ENCODE measurements at regions not wholly inside any gene's neighbourhood (a gene's known extent, or its start where the extent isn't known, plus 50 kb on each side); places are given as distances from the start of the nearest gene placed in this dataset.
A peak's percentile ranks its signal among the peaks of the same experiment; 100 is the strongest.

DNA sequence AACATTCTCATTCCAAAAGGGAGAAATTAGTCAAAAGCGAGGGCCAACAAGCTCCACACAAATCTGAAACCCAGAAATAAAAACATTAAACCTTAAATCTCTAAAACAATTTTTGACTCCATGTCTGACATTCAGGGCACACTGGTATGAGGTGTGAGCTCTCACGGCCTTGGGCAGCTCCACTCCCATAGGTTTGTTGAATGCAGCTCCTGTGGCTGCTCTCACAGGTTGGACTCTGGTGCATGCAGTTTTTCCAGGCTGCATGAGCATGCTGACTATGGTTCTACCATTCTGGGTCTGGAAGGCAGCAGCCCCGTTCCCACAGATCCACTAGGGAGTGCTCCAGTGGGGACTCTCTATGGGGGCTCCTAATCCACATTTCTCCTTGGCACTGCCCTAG is 887.1 kb upstream of the GHITM start:
- no peak for DNase-seq

DNA sequence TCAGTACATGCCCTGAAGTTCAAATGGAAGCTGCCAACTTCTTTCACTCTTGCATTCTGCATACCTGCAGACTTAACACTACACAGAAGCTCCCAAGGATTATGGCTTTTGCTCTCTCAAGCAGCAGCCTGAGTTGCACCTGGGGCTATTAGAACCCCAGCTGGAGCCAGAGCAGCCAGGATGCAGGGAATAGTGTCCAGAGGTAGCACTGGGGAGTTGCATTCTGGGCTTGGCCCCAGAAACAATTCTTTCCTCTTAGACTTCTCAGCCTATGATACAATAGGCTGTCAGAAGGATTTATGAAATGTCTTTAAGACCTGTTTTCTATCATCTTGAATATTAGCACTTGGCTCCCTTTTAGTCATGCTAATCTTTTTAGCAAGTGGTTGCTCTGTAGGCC is 886.7 kb upstream of the GHITM start:
- peak; percentile 51 to 88 (median 59) for DNase-seq

DNA sequence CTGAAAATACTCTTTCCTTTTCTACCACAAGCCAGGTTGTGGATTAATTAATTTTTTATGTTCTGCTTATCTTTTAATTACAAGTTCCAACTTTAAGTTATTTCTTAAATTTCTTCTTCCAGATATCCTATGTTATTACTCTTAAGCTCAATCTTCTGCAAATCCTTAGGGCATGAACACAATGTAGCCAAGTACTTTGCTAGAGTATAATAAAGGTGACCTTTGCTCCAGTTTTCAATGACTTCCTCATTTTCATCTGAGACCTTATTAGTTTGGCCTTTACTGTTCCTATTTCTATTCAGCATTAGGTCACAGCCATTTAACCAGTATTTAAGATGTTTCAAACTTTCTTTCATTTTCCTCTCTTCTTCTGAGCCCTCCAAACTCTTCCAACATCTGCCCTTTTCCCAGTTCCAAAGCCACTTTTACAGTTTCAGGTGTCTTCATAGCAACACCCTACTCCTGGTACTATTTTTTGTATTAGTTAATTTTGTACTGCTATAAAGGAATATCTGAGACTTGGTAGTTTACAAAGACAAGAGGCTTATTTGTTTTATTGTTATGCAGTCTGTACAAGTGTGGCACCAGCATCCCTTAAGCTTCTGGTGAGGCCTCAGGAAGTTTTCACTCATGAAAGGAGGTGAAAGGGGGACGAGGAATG is 886.2 kb upstream of the GHITM start:
- peak in 1 of 3 donors; percentile 72 for DNase-seq

DNA sequence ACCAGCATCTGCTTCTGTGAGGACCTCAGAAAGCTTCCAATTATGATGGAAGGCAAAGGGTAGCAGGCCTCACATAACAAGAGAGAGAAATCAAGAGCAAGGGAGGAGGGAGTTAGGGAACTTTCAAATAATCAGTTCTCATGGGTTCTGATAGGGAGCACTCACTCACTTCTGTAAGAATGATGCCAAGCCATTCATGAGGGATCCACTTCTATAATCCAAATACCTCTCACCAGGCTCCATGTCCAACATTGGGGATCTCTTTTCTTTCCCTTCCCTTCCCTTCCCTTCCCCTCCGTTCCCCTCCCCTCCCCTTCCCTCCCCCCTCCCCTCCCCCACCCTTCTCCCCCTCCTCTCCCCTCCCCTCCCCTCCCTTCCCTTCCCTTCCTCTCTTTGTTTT is 884.6 kb upstream of the GHITM start:
- no peak for DNase-seq

DNA sequence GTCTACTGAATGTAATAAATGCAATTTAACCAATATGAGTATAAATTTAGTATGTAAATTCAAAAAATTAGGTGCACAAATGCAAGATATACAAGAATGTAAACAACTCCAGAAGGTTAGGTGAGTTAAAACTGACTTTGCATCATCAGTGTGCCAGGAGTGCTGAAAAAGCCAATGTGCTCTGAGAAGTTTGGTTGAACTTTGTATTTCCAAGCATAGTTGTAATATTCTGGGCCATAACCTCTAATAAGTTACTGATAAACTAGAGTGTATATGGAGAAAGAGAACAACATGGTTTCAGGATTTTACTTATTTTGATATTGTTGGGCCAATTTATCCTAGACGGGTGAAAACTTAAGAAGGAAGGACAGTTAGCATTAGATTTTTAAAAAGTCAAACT is 876.9 kb upstream of the GHITM start:
- no peak for DNase-seq

DNA sequence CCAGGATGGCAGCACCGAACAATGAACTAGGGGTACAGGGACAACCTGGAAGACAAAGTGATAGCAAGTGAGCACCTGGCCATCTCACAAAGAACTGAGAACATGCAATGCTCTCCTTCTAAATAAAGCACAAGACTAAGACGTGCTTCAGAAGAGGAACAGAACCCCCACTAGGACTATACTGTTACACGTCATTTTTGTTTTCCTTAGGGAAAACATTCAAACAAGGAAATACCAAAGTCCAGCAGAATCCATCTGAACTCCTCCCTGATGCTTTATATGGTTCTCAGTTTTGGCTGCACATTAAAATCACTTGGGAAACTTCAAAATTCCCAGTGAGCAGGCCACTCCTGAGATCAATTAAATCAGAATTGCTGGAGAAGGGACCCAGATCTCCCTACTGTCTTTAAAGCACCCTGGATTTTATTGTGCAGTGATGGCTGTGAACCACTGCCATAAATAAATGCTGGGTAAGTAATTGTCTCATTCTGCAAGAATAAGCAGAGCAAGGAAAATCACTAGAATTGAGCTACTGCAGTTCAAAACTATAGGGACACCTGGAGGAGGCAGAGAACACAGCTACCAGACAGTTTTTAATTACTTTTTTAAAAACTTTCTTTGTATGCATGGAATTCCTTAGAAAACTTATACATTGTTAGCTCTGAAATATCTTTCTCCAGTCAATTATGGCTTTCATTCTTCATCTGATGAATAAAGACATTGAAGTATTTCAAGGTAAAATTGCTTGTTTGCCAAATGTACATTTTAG is 866.5 kb upstream of the GHITM start:
- DNase-seq: no peak

DNA sequence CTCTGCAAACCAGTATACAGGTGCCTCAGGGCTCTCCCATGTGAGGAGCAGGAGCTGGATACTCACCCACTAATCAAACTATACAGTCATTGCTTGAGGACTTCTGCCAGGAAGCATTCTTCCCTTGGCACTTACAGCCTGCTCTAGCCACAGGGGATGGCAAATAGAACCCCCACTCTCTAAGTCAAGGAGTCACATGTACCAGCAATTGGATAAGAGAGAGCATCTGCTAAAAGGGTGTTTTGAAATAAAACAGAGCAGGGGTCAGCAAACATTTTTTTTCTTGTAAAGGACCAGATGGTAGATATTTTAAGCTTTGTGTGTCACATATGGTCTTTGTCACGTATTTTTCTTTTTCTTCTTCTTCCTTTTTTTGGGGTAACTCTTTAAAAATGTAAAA is 865.2 kb upstream of the GHITM start:
- no peak for DNase-seq

DNA sequence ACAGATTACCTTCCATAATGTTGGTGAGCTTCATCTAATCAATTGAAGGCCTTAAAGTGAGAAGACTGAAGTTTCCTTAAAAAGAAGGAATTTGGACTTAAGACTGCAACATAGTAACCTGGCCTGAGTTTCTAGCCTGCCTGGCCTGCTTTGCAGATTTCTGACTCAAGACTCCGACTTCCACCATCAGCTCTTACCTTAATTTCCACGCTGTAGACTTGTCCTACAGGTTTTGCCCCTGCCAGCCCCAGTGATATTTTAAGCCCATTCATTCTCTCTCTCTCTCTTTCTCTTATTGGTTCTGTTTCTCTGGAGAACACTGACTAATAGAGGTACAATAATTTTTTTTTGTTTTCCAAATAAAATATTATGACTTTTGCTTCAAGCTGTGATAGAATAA is 862.3 kb upstream of the GHITM start:
- DNase-seq: no peak

DNA sequence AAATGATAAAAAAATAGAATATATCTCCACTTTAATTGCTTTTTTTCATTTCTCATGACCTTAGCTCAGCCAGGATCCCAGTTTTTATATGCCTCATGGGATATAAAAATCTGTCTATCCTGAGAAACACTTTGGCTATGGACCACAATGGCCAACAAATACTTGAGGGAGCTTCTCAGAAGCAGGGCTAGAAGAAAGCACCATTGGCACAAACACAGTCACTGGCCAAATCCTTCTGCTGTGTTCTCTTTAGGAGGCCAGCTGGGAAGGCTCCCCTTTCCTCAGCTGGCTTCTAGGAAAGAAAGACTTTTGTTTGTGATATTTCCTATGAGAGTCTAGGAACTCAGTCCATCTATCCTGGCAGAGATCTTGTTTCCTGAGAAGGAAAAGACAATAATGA is 856.2 kb upstream of the GHITM start:
- DNase-seq: no peak

DNA sequence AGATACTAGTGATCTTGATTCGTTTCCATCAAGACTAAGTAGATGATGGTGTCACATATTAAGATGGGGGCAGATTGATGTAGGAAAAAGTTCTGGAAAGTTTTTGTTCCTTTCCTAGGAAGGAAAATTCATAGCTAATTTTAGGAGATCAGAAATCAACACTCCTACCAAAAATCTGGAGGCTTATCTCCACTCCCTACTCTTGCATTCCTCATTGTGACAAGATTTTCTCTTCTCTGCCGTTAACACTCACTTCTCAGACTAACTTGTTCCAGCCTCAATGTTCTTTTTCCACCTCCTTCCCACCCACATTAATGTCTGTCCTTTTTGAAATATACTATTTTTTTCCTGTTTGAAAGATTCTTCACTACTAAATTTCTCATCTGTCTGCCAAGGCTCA is 851.9 kb upstream of the GHITM start:
- no peak for DNase-seq

DNA sequence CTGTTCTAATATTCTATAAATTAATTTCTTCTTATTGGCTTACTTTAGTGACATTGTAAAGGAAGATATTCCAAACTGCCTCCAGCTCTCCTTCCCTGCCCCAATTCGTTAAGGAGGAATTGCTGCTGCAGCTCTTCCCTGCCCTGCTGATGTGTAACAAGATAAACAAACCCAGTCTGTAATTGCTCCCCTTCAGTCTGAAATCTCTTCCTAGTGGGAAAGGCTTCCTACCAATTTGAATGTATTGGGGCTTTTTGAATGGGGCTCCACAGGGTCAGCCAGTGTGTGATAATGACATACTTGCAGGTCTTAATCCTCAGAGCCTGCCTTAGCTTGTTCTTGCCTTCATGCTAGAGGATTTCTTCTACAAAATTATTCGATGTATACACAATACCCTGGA is 849.9 kb upstream of the GHITM start:
- peak in 1 of 3 donors; percentile 6 for DNase-seq

DNA sequence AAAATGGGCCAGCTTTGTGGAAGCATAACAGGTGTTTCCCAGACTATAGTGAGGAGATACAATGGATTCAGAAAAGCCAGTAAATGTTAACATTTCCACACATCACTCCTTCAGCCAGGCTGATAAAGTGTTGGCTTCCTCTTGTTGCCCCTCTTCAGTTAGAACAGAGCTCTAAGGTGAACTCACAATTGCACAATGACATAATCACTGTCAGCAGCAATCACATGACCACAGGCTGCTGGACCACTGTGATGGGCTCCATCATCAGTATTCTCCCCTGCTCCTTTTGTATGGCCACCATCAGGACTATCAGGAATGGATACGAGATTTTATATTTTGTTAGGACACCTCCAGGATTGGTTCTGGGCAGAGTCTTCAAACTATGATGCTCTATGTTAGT is 849.4 kb upstream of the GHITM start:
- DNase-seq: peak in 1 of 3 donors; percentile 11

DNA sequence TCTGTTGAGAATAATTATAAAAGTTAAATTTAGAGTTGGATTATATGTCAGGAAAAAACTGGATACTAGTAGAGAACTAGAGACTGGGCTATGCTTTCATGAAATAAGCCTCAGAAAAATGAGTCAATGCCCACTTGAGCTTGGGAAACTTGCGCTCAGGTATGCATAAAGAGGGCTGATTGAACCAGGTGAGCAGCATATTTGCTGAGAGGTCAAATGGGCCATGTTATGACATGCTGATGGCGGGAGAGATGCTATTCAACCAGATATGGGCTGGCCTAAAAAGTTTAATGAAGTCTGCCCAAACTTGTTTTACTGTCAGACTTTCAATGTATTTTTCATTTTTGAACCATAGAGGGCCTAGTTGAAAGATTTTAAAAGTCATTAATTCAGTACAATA is 837.6 kb upstream of the GHITM start:
- DNase-seq: no peak

DNA sequence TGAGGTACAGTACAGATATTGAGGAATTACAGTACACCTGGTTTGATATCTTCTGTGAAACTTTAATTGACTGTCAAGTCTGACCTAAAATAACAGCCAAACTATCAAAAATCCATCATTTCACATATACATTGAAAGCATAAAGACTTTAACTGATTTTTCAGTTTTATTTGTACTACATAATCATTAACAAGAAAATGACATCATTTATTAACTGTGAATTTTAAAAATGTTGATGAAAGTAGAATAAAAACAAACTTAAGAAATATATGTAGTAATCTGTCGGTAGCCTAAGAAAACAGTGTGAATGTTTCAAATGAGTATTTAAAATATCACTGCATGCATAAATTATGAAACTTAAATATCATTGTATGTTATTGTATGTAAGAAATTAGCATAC is 836.7 kb upstream of the GHITM start:
- DNase-seq: no peak

DNA sequence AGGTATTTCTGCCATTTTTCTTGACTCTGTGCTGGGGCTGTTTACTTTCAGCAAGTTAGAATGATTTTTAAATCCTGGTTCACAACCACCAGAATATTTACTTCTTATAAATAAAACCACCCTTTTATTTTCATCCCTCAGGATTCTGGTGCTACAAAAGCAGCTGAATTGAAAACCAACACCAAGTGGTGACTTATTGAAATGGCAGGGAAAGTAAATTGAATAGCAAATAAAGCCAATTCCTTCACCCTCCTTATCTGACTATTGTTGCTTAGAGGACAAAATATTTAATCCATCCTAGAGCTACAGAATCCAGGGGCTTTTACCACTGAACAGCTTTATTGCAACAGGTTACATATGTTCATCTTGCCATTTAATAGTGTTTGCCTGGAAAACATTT is 828.6 kb upstream of the GHITM start:
- DNase-seq: no peak

DNA sequence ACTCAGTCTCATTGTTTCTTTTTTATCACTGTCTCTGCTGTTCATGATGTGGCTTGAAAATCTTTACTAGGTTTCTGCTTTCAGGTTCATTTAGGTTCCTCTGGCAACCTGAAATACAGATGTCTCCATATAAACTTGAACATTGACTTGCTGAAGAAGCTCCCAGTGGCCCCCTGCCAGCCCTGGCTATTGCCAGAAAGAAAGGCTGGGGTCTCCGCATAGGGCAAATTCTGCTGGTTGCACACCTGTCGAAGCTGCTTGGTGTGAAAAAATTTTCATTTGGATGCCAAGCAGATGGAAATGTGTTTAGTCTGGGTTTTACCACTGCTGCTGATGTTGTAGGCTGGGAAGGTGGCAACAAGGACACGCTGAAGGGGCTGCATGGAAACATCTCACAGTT is 826.7 kb upstream of the GHITM start:
- DNase-seq: no peak

DNA sequence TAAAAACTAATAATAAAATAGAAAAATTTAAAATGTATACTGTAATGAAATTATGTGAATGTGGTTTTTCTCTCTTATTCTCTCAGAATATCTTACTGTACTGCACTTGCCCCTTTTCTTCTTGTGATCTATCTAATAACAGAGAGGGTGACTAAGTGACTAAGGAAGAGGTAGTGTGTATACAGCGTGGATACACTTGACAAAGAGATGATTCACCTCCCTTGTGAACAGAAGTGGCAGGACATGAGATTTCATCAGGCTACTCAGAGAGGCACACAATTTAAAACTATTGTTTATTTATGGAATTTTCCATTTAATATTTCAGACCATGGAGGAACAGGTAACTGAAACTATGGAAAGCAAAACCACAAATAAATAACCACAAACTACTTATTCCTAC is 806.6 kb upstream of the GHITM start:
- DNase-seq: no peak

DNA sequence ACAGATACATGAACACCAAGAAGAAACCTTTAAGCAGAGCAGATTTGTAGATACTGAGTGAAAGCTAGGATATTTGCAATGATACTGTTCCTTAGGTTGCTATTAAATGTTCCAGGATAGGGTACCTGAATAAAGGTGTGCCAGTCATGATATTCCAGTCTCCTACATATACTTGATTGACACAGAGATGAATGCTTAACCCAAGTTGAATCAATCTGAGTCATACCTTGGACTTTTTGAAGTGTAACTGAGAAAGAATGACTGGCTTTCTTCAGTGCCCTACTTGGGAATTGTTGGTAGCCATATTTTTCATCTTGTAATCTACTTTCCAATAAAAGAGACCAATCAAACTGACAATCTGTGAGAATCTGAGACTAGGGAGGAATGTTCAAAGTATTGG is 805.7 kb upstream of the GHITM start:
- no peak for DNase-seq

DNA sequence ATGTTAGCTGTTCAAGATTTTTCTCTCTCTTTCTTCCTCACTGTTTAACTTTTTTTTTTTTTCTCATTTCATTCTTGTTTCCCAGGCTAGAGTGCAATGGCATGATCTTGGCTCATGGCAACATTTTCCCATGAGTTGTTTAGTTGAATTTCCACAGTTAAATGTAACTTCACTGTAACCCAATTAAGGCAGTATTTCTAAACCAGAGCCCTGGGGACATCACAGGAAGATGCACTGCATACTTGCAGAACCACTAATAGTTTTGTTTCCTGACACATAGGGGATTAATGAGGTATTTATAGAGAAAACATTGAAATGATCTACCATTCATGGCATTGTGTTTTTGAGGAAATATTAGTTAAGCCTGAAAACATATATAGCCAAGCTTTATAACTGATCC is 795.6 kb upstream of the GHITM start:
- no peak for DNase-seq

DNA sequence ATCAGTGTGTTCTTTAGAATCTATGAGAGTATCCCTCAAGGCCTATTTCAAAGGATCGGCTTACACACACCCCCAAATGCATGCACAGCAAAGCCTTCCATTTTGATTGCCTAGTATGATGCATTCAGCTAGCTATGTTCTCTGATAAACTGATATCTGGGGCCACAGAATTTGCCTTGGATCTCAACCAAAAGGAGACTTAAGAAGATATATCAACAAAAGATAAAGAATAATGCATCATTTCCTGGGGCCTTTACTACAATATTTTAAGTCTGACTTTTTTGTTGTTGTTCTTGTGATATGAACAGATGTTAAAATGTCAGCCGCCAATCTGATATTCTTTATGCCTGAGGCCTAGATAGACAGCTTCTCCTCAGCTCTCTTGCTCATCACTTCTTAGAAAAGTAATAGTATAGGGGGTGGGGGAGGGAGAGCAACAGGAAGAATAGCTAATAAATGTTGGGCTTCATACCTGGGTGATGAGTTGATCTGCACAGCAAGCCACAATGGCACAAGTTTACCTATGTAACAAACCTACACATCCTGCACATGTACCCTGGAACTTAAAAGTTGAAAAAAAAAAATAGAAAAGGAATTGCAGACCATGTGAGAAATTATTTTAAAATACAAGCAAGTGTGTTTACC is 792.9 kb upstream of the GHITM start:
- DNase-seq: peak in 1 of 3 donors; percentile 4

DNA sequence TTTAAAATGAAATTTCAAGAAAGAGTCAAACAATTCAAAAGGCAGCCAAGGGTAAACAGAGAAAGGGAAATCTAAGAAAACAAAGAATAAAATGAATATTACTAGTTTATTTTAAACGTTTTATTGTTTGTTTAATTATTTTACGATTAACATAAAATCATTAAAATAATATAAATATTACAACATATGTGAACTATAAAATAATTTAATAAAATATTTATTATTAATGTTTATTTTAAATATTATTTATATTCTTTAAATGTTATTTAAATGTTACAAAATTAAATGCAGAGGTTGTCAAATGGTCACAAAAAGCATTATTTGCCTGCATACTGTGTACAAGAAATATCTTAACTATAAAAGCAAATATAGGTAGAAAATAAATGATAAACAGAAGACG is 786.7 kb upstream of the GHITM start:
- no peak for DNase-seq

DNA sequence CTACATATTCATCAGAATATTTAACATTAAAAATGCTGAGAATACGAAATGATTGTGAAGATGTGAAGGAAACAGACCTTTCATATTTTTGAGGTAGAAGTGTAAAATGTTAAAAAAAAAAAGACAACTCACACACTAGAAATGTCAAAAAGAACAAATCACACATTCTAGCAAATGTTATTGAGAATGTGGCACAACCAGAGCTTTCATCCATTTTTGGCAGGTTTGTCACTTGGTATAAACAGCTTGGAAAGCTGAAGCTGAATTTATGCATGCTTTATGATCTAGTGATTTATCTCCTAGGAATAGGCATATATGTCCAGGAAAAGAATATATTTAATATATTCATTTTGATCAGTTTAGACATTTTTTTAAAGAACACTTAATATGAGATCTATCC is 784.9 kb upstream of the GHITM start:
- no peak for DNase-seq

DNA sequence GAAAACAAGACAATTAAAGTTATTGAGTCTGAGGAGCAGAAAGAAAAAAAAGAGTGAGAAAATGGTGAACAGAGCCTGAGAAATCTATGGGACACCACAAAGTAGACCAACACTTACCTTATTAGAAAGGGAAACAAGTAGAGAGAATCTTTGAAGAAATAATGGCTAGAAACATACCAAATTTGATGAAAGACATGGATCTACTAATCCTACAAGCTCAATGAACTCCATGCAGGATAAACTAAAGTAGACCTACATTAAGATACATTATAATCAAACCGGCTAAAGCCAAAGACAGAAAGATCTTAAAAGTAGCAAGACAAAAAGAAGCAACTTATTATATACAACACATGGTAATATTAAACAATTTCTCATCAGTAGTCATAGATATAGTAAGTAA is 782.3 kb upstream of the GHITM start:
- DNase-seq: no peak
